ENCODE measurements at regions not wholly inside any gene's neighbourhood (a gene's known extent, or its start where the extent isn't known, plus 50 kb on each side); places are given as distances from the start of the nearest gene placed in this dataset.
"Not testable (repeated sequence)": the region's sequence is repeated elsewhere in the genome, so short reads cannot be mapped to it uniquely, and the experiment has no call there.

DNA sequence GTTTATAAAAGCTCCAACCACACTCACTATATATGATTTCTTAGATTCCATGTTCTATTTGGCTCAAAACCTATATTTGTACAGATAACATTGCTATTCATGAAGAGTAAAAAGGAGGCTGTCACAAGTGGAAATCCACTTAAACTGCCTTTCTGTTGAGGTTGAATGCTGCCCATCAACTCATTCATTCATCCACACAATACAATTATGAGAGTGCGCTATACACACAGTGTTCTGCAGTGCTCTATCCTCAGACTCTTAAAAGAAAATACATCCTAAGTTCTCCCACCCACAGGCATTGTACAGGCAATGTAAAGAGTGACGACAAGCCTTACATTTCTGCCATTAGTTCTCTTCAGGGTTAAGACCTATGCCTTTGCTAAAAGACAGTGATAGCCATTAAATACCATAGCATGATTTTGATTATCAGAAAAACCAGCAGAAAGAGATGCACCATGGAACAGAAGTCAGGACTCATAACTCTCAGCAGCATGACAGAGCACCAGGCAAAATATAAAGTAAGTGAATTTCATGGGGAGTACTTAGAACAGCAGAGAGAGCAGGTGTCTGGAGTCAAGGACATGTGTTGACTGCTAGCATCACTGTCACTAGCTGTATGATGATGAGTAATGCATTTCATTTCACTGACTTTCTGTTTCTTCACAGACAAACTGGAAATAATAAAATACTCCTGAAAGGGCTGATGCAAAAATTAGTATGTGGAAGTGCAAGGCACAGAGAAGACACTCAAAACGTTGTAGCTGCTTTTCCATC, 218.0 kb downstream of the RBM26 start:
- DNase-seq = no peak

GRCh38 chr13:79185580-79185979, 220.5 kb downstream of the RBM26 start:
- DNase-seq = peak; percentile 41

DNA sequence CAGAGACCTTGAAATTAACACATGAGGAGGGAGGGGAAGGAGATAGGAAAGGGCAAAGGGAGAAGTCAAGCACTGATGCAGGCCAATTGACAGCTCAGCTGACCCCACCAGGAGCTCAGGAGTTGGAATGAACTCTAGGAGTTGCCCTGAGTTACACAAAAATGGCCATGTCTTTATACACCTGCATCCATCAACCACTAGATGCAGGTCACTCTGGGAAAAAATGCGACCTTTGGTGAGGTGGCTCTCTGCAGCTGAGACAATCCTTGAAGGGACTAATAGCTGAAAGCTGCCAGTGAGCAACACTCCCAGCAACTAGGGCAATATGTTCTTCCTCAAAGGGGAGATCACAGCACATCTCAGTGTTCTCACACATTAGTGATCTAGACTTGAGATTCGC, 222.8 kb downstream of the RBM26 start:
- DNase-seq = no peak

GRCh38 chr13:79173691-79174090, 232.4 kb downstream of the RBM26 start:
- DNase-seq = not testable (repeated sequence)

DNA sequence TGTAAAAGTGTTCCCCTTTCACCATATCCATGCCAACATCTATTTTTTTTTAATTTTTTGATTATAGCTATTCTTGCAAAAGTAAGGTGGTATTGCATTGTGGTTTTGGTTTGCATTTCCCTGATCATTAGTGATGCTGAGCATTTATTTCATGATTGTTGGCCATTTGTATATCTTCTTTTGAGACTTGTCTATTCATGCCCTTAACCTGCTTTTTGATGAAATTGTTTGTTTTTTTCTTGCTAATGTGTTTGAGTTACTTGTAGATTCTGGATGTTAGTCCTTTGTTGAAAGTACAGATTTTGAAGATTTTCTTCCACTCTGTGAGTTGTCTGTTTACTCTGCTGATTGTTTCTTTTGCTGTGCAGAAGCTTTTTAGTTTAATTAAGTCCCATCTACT, 233.1 kb downstream of the RBM26 start:
- DNase-seq = not testable (repeated sequence)

GRCh38 chr13:79171141-79172061, 234.7 kb downstream of the RBM26 start:
- DNase-seq = no peak

DNA sequence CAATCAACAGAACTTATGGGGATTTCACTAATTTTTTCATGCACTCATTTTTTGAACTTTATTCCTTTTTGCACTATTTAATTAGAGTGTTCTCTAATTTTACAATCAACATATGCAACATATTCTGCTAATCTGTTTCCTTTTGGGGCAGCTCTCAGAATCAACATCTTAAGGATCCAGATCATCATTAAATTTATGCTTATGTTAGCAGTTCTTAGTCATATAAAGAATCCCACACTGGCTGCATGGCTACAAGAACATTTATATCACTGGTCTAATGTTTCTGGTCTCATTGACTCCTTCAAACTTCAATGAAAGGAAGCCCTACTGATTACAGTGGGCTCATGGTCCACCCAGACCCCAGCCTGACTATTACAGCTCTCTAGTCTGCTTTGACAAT, 245.2 kb downstream of the RBM26 start:
- DNase-seq = no peak

DNA sequence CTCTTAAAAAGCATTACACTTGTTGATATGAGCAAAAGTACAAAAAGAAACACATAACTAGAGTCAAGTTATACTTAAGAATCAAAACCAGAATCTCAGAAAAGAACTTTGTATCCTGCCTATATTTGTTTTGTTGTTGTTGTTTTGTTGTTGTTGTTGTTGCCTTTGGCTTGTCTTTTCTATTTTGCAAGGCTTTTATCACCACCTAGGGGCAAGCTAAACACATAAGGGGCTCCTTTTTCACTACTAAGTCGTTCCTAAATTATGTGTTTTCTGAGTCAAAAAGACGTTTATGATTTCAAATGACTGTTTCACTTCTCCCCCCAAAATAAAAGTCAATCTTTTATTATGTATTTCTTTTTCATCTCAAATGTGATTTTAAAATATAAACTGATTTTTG, 250.2 kb downstream of the RBM26 start:
- DNase-seq = no peak

DNA sequence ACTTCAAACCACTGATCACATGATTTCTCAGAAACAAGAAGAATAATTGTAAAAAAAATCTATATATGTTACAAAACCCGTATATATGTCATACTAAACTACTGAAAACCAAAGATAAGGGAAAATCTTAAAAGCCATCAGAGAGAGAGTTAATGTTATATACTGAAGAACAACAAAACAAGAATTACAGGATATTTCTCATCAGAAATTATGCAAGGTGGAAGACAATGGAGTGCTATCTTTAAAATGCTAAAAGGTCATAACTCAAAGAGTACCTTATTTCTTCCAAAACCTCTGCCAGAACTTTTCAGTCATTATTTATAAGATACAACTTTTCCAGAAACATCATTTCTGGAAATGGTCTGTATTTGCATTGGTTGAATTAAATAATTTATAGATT, 256.8 kb downstream of the RBM26 start:
- no peak for DNase-seq

GRCh38 chr13:79141082-79141481, 265.0 kb downstream of the RBM26 start:
- DNase-seq = no peak

GRCh38 chr13:79128158-79128557, 277.9 kb downstream of the RBM26 start:
- peak; percentile 94 for DNase-seq

- DNase-seq = peak; percentile 24
These were observed 279.3 kb downstream of the RBM26 start for GRCh38 chr13:79126706-79127105.

DNA sequence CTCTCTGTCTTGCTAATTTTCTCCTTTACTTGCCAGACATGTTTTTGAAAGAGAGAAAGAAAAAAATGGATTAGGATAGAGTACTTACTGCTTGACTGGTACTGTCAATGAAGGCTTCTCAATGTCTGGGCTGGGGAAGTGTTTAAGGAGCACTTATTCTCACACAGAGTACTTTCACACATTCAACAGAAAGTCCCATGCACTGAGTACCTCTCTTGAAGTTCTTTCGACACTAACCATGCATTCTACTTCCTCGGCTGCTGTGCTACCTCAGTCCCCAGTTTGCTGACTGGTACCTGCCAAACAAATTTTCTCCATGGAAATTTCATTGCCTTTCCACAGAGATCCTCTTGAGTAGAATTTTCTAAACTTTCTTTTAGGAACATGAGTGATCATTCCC, 281.9 kb downstream of the RBM26 start:
- DNase-seq = no peak

- DNase-seq = no peak
These were observed 284.8 kb downstream of the RBM26 start for GRCh38 chr13:79121286-79121685.

- no peak for DNase-seq
These were observed 286.4 kb downstream of the RBM26 start for GRCh38 chr13:79119578-79120107.

DNA sequence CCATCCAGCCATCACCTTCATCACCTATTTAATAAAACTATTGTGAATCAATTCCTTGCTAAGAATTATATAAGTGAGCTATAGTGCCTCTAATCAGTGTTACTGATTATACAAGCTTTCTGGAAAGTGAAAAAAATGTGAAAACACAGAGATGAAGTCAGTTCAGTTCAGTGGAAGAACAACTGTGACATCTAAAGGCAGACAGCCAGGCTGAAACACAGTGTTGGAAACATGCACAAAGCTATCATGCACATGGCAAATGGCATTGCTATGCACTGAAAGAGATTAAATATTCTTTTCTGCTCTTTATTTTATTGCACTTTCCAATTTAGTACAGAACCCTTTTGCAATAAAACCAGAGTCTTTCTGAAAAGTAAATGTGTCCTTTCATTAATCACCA, 294.0 kb downstream of the RBM26 start:
- DNase-seq = no peak

GRCh38 chr13:79108914-79109643, 297.0 kb downstream of the RBM26 start:
- DNase-seq = peak; percentile 59

DNA sequence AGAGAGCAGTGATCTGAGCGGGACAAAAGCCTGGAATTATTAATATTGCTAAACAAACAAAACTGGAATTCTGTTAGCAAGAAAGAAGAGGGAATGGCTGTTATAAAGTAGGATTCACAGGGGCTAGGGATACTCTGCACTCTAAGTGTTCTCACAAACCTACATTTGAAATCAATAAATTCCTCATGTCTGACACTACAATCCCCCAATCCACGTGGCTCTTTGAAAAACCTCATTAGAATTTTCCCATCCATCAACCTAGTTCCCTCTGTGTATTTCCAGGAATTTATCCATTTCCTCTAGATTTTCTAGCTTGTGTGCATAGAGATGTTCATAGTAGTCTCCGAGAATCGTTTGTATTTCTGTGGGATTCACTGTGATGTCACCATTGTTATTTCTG, 307.5 kb downstream of the RBM26 start:
- no peak for DNase-seq

GRCh38 chr13:79097201-79097600, 308.9 kb downstream of the RBM26 start:
- no peak for DNase-seq

DNA sequence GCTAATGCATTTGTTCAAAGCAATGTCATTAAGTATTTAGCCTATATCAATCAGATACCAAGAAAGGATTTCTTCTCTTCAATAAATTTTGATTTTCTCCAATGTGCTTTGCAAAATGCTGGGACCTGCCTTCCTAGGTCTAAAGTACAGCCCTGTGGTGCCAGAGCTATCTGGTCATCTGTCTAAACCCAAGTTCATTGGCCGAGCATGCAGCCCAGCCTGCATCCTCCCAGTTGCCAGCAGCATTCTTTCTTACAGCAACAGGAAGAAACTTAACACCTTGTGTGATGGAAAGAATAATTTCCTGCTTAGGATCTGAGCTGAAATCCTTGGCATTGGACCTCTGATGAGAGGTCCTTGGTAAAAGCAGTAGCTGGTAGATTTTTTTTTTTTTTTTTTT, 310.0 kb downstream of the RBM26 start:
- DNase-seq = no peak

DNA sequence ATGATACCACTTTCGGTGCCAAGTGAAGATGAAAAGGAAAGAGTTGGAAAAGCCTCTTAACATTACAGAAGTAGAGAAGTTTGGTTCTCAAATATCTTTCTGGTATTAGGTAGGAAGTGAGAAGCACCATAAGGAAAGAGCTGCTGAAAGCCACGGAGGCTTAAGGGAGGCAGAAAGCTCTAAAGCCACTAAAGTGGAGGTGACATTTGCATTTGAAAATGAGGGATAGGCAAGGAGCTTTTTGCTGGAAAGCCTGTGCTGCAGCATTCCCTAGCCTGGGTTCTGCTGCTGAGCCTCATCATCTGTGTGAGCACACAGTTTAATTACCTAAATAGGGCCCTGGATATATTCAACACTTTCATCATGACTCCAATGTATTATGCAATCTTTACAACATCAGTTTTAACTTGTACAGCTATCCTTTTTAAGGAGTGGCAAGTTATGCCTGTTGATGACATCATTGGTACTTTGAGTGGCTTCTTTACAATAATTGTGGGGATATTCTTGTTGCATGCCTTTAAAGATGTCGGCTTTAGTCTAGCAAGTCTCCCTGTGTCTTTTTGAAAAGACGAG, 315.4 kb downstream of the RBM26 start:
- DNase-seq = peak; percentile 83

GRCh38 chr13:79084802-79085424, 321.1 kb downstream of the RBM26 start:
- DNase-seq = no peak

Data from MV-4-11 (cell line).